ENCODE measurements at regions not wholly inside any gene's neighbourhood (a gene's known extent, or its start where the extent isn't known, plus 50 kb on each side); places are given as distances from the start of the nearest gene placed in this dataset.

DNA sequence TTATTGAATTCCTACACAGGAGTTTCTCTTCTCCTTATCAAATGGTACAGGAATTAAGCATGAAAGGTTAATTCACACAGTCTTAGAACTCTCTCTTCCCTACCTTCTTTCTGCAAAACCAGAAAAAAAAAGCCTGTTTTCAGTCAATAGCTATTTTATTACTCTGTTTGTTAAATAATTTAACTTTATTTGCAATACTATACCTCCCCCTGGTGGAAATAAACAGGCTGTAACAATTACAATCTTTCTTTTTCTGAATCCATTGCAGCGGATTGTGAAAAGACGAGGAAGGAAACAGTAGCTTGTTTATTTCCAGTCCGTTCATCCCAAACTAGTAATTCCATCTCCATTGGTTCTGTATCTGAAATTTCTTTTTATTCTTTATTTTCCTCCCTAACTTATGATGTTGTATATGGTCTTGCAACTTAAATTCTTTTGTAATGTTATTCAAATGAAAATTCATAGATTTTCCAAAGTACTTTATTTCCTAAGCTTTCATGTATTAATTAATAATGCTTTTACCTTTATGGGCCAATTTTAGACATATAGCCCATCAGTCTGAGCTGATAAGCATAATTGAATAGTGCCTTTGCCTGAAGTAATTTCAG is 165.2 kb downstream of the SH3BP4 start:
- Histone ChIP-seq H3K4me1 (ENCODE audit: control insufficient read depth in 1 of 2, insufficient read depth in 2 of 2, low read length in 2 of 2) (no peaks in the 10 kb centered on the region), H3K36me3 (ENCODE audit: control insufficient read depth in 1 of 2, insufficient read depth in 2 of 2, low read length in 2 of 2) (no peaks in the 10 kb centered on the region), H2AK5ac (ENCODE audit: low read length) (no peak overlapping the region), H3K79me1 (ENCODE audit: low read length) (no peaks in the 10 kb centered on the region), H3K27me3 (ENCODE audit: insufficient read depth, low read length) (no peaks in the 10 kb centered on the region), H3K9ac (ENCODE audit: low read length) (no peak overlapping the region), H3K14ac (ENCODE audit: low read length) (no peak overlapping the region), H2BK5ac (ENCODE audit: low read depth, low read length, poor library complexity) (no peak overlapping the region), H3K9me3 (ENCODE audit: insufficient read depth, low read depth, low read length) (no peaks in the 10 kb centered on the region), H3K4me2 (ENCODE audit: low read length) (no peak overlapping the region), H4K12ac (ENCODE audit: low read depth, low read length) (no peak overlapping the region), H2BK120ac (ENCODE audit: insufficient read depth, low read length, poor library complexity) (no peak overlapping the region), H2AFZ (ENCODE audit: insufficient read depth, low read length, poor library complexity) (no peak overlapping the region), H3K79me2 (ENCODE audit: control insufficient read depth, insufficient read depth, low read length, poor library complexity) (no peaks in the 10 kb centered on the region), H3K23ac (ENCODE audit: low read length) (no peak overlapping the region), H4K8ac (ENCODE audit: low read depth, low read length) (no peak overlapping the region), H3K4ac (ENCODE audit: low read depth, low read length) (no peak overlapping the region), H3K18ac (ENCODE audit: low read length) (no peak overlapping the region), H3K27ac (ENCODE audit: low read depth, low read length) (no peak overlapping the region), H4K91ac (ENCODE audit: low read depth, low read length) (no peak overlapping the region), H3K4me3 (ENCODE audit: low read depth, low read length) (no peak overlapping the region), H2BK12ac (ENCODE audit: low read length) (no peak overlapping the region)
- peak in 1 of 2 donors; percentile 79 for DNase-seq
- no CpG with 5 or more reads among the region's 3 CpGs for WGBS (ENCODE audit: extremely low coverage, insufficient coverage, insufficient read length)

DNA sequence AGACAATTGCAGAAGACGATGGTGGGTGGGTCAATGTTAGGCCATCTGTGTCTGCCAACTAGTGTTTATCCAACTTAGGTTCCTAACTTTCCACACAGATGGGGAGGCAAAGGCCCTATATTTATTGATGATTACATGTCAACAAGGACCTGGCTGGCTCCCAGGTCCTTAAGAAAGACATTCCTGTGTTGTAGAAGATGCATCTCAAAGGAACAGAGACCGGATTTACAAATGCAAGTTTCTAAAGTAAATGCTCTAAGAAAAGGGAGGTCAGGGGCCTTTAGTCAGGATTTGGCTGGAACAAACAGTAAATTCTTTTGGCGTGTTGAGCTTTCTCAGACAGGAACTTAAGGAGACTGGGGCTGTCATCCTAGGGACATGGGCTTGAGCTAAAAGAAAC is 175.0 kb downstream of the SH3BP4 start:
- no peak overlapping the region for H2BK120ac ChIP-seq (ENCODE audit: insufficient read depth, low read length, poor library complexity)
- no peak overlapping the region for H3K23ac ChIP-seq (ENCODE audit: low read length)
- H2BK5ac ChIP-seq (ENCODE audit: low read depth, low read length, poor library complexity), result no peak overlapping the region
- H3K79me2 ChIP-seq (ENCODE audit: control insufficient read depth, insufficient read depth, low read length, poor library complexity), result no peaks in the 10 kb centered on the region
- H3K27ac ChIP-seq (ENCODE audit: low read depth, low read length), result no peak overlapping the region
- no peak overlapping the region for H4K8ac ChIP-seq (ENCODE audit: low read depth, low read length)
- H3K18ac ChIP-seq (ENCODE audit: low read length), result no peak overlapping the region
- H3K4me1 ChIP-seq (ENCODE audit: control insufficient read depth in 1 of 2, insufficient read depth in 2 of 2, low read length in 2 of 2), result no peaks in the 10 kb centered on the region
- H3K27me3 ChIP-seq (ENCODE audit: insufficient read depth, low read length), result no peaks in the 10 kb centered on the region
- H3K4me2 ChIP-seq (ENCODE audit: low read length), result no peak overlapping the region
- no peaks in the 10 kb centered on the region for H3K79me1 ChIP-seq (ENCODE audit: low read length)
- no peak overlapping the region for H3K9ac ChIP-seq (ENCODE audit: low read length)
- no peak overlapping the region for H3K14ac ChIP-seq (ENCODE audit: low read length)
- no CpG with 5 or more reads among the region's 3 CpGs for WGBS (ENCODE audit: extremely low coverage, insufficient coverage, insufficient read length)
- no peak overlapping the region for H4K12ac ChIP-seq (ENCODE audit: low read depth, low read length)
- H2AFZ ChIP-seq (ENCODE audit: insufficient read depth, low read length, poor library complexity), result no peak overlapping the region
- no peak overlapping the region for H3K4me3 ChIP-seq (ENCODE audit: low read depth, low read length)
- no peak overlapping the region for H4K91ac ChIP-seq (ENCODE audit: low read depth, low read length)
- no peak overlapping the region for H2BK12ac ChIP-seq (ENCODE audit: low read length)
- no peak for DNase-seq
- H3K9me3 ChIP-seq (ENCODE audit: insufficient read depth, low read depth, low read length), result no peaks in the 10 kb centered on the region
- no peaks in the 10 kb centered on the region for H3K36me3 ChIP-seq (ENCODE audit: control insufficient read depth in 1 of 2, insufficient read depth in 2 of 2, low read length in 2 of 2)
- no peak overlapping the region for H3K4ac ChIP-seq (ENCODE audit: low read depth, low read length)
- H2AK5ac ChIP-seq (ENCODE audit: low read length), result no peak overlapping the region

DNA sequence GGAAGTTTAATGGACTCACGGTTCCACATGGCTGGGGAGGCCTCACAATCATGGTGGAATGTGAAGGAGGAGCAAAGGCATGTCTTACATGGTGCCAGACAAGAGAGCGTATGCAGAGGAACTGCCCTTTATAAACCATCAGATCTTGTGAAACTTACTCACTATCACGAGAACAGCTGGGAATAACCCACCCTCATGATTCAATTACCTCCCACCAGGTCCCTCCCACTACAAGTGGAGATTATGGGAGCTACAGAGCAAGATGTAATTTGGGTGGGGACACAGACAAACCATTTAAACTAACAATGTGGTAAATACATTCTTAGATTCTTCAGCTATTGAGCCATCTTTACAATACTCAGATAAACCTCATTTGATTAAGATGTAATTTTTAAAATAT is 176.1 kb downstream of the SH3BP4 start:
- Histone ChIP-seq H2BK12ac (ENCODE audit: low read length) (no peak overlapping the region), H3K18ac (ENCODE audit: low read length) (no peak overlapping the region)

DNA sequence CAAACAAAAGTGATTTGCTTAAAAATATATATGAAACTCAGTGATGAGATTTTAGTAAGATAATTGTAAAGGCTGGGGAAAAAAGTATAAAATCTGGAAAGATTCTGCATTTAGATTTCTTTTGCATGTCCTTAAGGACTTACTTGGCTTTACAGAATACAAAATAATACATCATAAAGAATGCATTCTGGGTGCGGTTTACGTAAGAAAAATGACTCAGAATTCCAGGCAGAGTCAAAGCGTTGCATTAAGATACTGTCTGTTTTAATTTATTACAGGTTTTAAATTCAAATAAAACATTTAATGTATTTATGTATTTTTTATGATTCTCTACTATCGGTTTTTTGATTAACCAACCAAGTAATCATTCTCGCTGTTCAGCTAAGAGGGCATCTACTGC is 178.0 kb downstream of the SH3BP4 start:
- no peak overlapping the region for H3K9ac ChIP-seq (ENCODE audit: low read length)
- WGBS (ENCODE audit: extremely low coverage, insufficient coverage, insufficient read length), result no CpG with 5 or more reads among the region's 5 CpGs

More for the DNA sequence above, 176.1 kb downstream of the SH3BP4 start:
- H2AK5ac ChIP-seq (ENCODE audit: low read length), result no peak overlapping the region
- H3K9me3 ChIP-seq (ENCODE audit: insufficient read depth, low read depth, low read length), result no peaks in the 10 kb centered on the region
- WGBS (ENCODE audit: extremely low coverage, insufficient coverage, insufficient read length), result no CpG with 5 or more reads among the region's 3 CpGs
- no peak overlapping the region for H3K9ac ChIP-seq (ENCODE audit: low read length)
- H3K79me1 ChIP-seq (ENCODE audit: low read length), result no peaks in the 10 kb centered on the region
- no peaks in the 10 kb centered on the region for H3K79me2 ChIP-seq (ENCODE audit: control insufficient read depth, insufficient read depth, low read length, poor library complexity)
- H2BK120ac ChIP-seq (ENCODE audit: insufficient read depth, low read length, poor library complexity), result no peak overlapping the region
- no peak overlapping the region for H3K4ac ChIP-seq (ENCODE audit: low read depth, low read length)
- H4K8ac ChIP-seq (ENCODE audit: low read depth, low read length), result no peak overlapping the region
- H2BK5ac ChIP-seq (ENCODE audit: low read depth, low read length, poor library complexity), result no peak overlapping the region
- no peak overlapping the region for H3K4me2 ChIP-seq (ENCODE audit: low read length)
- H3K4me3 ChIP-seq (ENCODE audit: low read depth, low read length), result no peak overlapping the region
- no peak for DNase-seq
- H3K36me3 ChIP-seq (ENCODE audit: control insufficient read depth in 1 of 2, insufficient read depth in 2 of 2, low read length in 2 of 2), result no peaks in the 10 kb centered on the region
- no peak overlapping the region for H4K91ac ChIP-seq (ENCODE audit: low read depth, low read length)
- H3K27ac ChIP-seq (ENCODE audit: low read depth, low read length), result no peak overlapping the region
- no peak overlapping the region for H4K12ac ChIP-seq (ENCODE audit: low read depth, low read length)
- H3K27me3 ChIP-seq (ENCODE audit: insufficient read depth, low read length), result no peaks in the 10 kb centered on the region
- H3K4me1 ChIP-seq (ENCODE audit: control insufficient read depth in 1 of 2, insufficient read depth in 2 of 2, low read length in 2 of 2), result no peaks in the 10 kb centered on the region
- no peak overlapping the region for H2AFZ ChIP-seq (ENCODE audit: insufficient read depth, low read length, poor library complexity)
- no peak overlapping the region for H3K23ac ChIP-seq (ENCODE audit: low read length)
- H3K14ac ChIP-seq (ENCODE audit: low read length), result no peak overlapping the region

More for the DNA sequence above, 178.0 kb downstream of the SH3BP4 start:
- Histone ChIP-seq H3K27ac (ENCODE audit: low read depth, low read length) (no peak overlapping the region), H3K4me3 (ENCODE audit: low read depth, low read length) (no peak overlapping the region), H3K14ac (ENCODE audit: low read length) (no peak overlapping the region), H3K79me2 (ENCODE audit: control insufficient read depth, insufficient read depth, low read length, poor library complexity) (no peaks in the 10 kb centered on the region), H3K23ac (ENCODE audit: low read length) (no peak overlapping the region), H4K91ac (ENCODE audit: low read depth, low read length) (no peak overlapping the region), H3K18ac (ENCODE audit: low read length) (no peak overlapping the region), H3K79me1 (ENCODE audit: low read length) (no peaks in the 10 kb centered on the region), H2BK5ac (ENCODE audit: low read depth, low read length, poor library complexity) (no peak overlapping the region), H4K8ac (ENCODE audit: low read depth, low read length) (no peak overlapping the region), H3K4me1 (ENCODE audit: control insufficient read depth in 1 of 2, insufficient read depth in 2 of 2, low read length in 2 of 2) (no peaks in the 10 kb centered on the region), H2AFZ (ENCODE audit: insufficient read depth, low read length, poor library complexity) (no peak overlapping the region), H4K12ac (ENCODE audit: low read depth, low read length) (no peak overlapping the region), H2BK12ac (ENCODE audit: low read length) (no peak overlapping the region), H3K9me3 (ENCODE audit: insufficient read depth, low read depth, low read length) (no peaks in the 10 kb centered on the region), H2AK5ac (ENCODE audit: low read length) (no peak overlapping the region), H3K4ac (ENCODE audit: low read depth, low read length) (no peak overlapping the region), H3K4me2 (ENCODE audit: low read length) (no peak overlapping the region), H2BK120ac (ENCODE audit: insufficient read depth, low read length, poor library complexity) (no peak overlapping the region), H3K27me3 (ENCODE audit: insufficient read depth, low read length) (no peaks in the 10 kb centered on the region), H3K36me3 (ENCODE audit: control insufficient read depth in 1 of 2, insufficient read depth in 2 of 2, low read length in 2 of 2) (no peaks in the 10 kb centered on the region)
- peak in 1 of 2 donors; percentile 5 for DNase-seq

All from trophoblast cell (in vitro differentiated cells and primary cell).